Transverse colon (tissue), 4 donors: ENCODE measurements at regions not wholly inside any gene's neighbourhood (a gene's known extent, or its start where the extent isn't known, plus 50 kb on each side); places are given as distances from the start of the nearest gene placed in this dataset.
"Not testable (repeated sequence)": the region's sequence is repeated elsewhere in the genome, so short reads cannot be mapped to it uniquely, and the experiment has no call there.

Experiments
- DNase-seq: peaks from one replicate; pipeline ENCODE4 v3.0.0-alpha.2; 2019
- H3K27ac ChIP-seq, 4 donors: fragments of 200-600 bp; sonication (generic); 2 replicates each; pipeline ENCODE4 v1.5.1; 2016 to 2018; ENCODE audit warnings: inconsistent platforms in 4 of 4
- H3K27me3 ChIP-seq: fragments of 200-600 bp; sonication (generic); 2 replicates; pipeline ENCODE4 v1.5.1; 2017; ENCODE audit warnings: inconsistent platforms
- H3K36me3 ChIP-seq, 4 donors: fragments of 200-600 bp; sonication (generic); 2 replicates each; pipeline ENCODE4 v1.5.1; 2017 to 2019; ENCODE audit warnings: inconsistent platforms in 4 of 4
- H3K4me1 ChIP-seq, 4 donors: fragments of 200-600 bp; sonication (generic); 2 replicates each; pipeline ENCODE4 v1.5.1; 2017 to 2020; ENCODE audit warnings: inconsistent platforms in 4 of 4
- H3K4me3 ChIP-seq, 4 donors: fragments of 200-600 bp; sonication (generic); 1 replicate in 1 of 4; 2 replicates in 3 of 4; pipeline versions ENCODE4 v1.5.1 to v1.6.1; 2017 to 2019; ENCODE audit warnings: inconsistent platforms in 4 of 4
- H3K9me3 ChIP-seq, 2 donors: fragments of 200-600 bp; sonication (generic); 2 replicates each; pipeline ENCODE4 v1.5.1; 2017 to 2019; ENCODE audit warnings: inconsistent platforms in 2 of 2
- CTCF ChIP-seq, 5 experiments: fragments of 200-600 bp in 3 of 5; fragments of 450-650 bp in 2 of 5; sonication (generic) in 3 of 5; IDR thresholded peaks; 1 replicate in 2 of 5; 2 replicates in 3 of 5; pipeline ENCODE4 v1.5.1; 2016 to 2017; ENCODE audit warnings: antibody characterized with exemption in 5 of 5, inconsistent platforms in 3 of 5, mild to moderate bottlenecking in 2 of 5, moderate library complexity in 1 of 5
- EP300 ChIP-seq: sonication (generic); formaldehyde crosslinking; IDR thresholded peaks from one replicate; pipeline ENCODE4 v1.6.1; 2017; ENCODE audit warnings: antibody characterized with exemption, low read depth
- POLR2A ChIP-seq: fragments of 450-650 bp; IDR thresholded peaks from one replicate; pipeline ENCODE4 v1.6.1; 2016; ENCODE audit warnings: antibody characterized with exemption, mild to moderate bottlenecking, moderate library complexity
- POLR2AphosphoS5 ChIP-seq, 3 donors: sonication (generic); formaldehyde crosslinking; IDR thresholded peaks; one replicate each; pipeline ENCODE4 v1.6.1; 2016; ENCODE audit warnings: antibody characterized with exemption in 3 of 3
- WGBS, 2 donors: methylation state at CpG; one replicate each; pipeline ENCODE4 v1.1.5; 2018; ENCODE audit warnings: low coverage in 1 of 2; 5-methylcytosine and 5-hydroxymethylcytosine counted together
- in situ Hi-C, 4 donors: fragments of 200-750 bp; cut with MboI; loops; one replicate each; pipeline versions ENCODE4 v1.15.0 to v1.15.1; 2017; ENCODE audit warnings: low sequenced_read_pairs in 3 of 4, low pct_ligation_motif_present in 1 of 4, low pct_unique_long_range_greater_than_20kb in 1 of 4
- intact Hi-C: fragments of 100-400 bp; cut with DNase I; formaldehyde crosslinking; loops from one replicate; pipeline ENCODE4 v1.15.1; 2023; ENCODE audit warnings: low total_unique reads

- 20 to 30% methylated on average over 4 to 5 of the region's 5 CpGs for WGBS, 2 donors
- TF ChIP-seq POLR2A (no peak), EP300 (no peak), POLR2AphosphoS5 (IDR thresholded peaks at IDR 0.05) (no peak), CTCF (IDR thresholded peaks at IDR 0.05) (no peak)
- H3K36me3 ChIP-seq, result no peaks in the 10 kb centered on the region
- H3K27ac ChIP-seq, result no peak overlapping the region
- intact Hi-C loops (no loop called here), in situ Hi-C loops (no loop called here)
- no peak for DNase-seq
- H3K27me3 ChIP-seq, result no peaks in the 10 kb centered on the region
- H3K4me1 ChIP-seq, result no peaks in the 10 kb centered on the region
- no peak overlapping the region for H3K4me3 ChIP-seq
- H3K9me3 ChIP-seq, result no peaks in the 10 kb centered on the region
These were observed 432.6 kb downstream of the ZNF536 start for GRCh38 chr19:30804751-30805150.

GRCh38 chr19:30804333-30804732 is 432.1 kb downstream of the ZNF536 start:
- intact Hi-C loops, H3K36me3 ChIP-seq, in situ Hi-C loops, H3K4me3 ChIP-seq, DNase-seq, H3K9me3 ChIP-seq, H3K27ac ChIP-seq, H3K4me1 ChIP-seq, H3K27me3 ChIP-seq: not testable (repeated sequence)
- WGBS, 2 donors, result 10 to 31% methylated on average over 2 to 3 of the region's 3 CpGs

GRCh38 chr19:30802424-30803013 is 430.3 kb downstream of the ZNF536 start:
- intact Hi-C loops, result no loop called here
- no peak overlapping the region for H3K4me3 ChIP-seq
- H3K27ac ChIP-seq, result no peak overlapping the region
- H3K9me3 ChIP-seq, result no peaks in the 10 kb centered on the region
- no peaks in the 10 kb centered on the region for H3K36me3 ChIP-seq
- no peaks in the 10 kb centered on the region for H3K4me1 ChIP-seq
- WGBS, 2 donors, result 76 to 85% methylated on average over 3 to 6 of the region's 6 CpGs
- no peak for DNase-seq
- TF ChIP-seq POLR2AphosphoS5 (IDR thresholded peaks at IDR 0.05), result no peak
- TF ChIP-seq CTCF (IDR thresholded peaks at IDR 0.05), result no peak
- peaks cover 3% of the 10 kb centered on the region for H3K27me3 ChIP-seq
- in situ Hi-C loops, result no loop called here

GRCh38 chr19:30799865-30800755 is 427.9 kb downstream of the ZNF536 start:
- H3K36me3 ChIP-seq, result no peaks in the 10 kb centered on the region
- H3K4me1 ChIP-seq, result no peaks in the 10 kb centered on the region
- WGBS, 2 donors, result 41 to 61% methylated on average over 6 to 22 of the region's 22 CpGs
- intact Hi-C loops, result no loop called here
- no peak overlapping the region for H3K4me3 ChIP-seq
- TF ChIP-seq CTCF (IDR thresholded peaks at IDR 0.05), result peak; percentile 46 to 72 (median 65)
- TF ChIP-seq POLR2A, result no peak
- in situ Hi-C loops, result loop anchor here in 2 of 4 donors (25.0 kb wide), 1 partner anchor 562 kb away; no protein-coding TSS in a partner anchor
- peaks cover 3% of the 10 kb centered on the region for H3K27me3 ChIP-seq
- no peaks in the 10 kb centered on the region for H3K9me3 ChIP-seq
- H3K27ac ChIP-seq, result no peak overlapping the region
- peak; percentile 39 for DNase-seq
